Mesendoderm (in vitro differentiated cells): ENCODE measurements at regions not wholly inside any gene's neighbourhood (a gene's known extent, or its start where the extent isn't known, plus 50 kb on each side); places are given as distances from the start of the nearest gene placed in this dataset.
"Not testable (repeated sequence)": the region's sequence is repeated elsewhere in the genome, so short reads cannot be mapped to it uniquely, and the experiment has no call there.

Source experiments
- DNase-seq: peaks from one replicate; pipeline ENCODE4 v3.0.0; 2013
- H2AK5ac ChIP-seq: 2 replicates; pipeline ENCODE4 v1.6.1; 2013; ENCODE audit warnings: low read length, inconsistent platforms
- H2BK120ac ChIP-seq: 2 replicates; pipeline ENCODE4 v1.6.1; 2013; ENCODE audit warnings: low read depth, mild to moderate bottlenecking, low read length, moderate library complexity, mixed read lengths
- H2BK15ac ChIP-seq: replicated peaks from 2 replicates; pipeline ENCODE4 v1.6.1; 2013; ENCODE audit warnings: low read depth, mild to moderate bottlenecking, moderate library complexity
- H2BK5ac ChIP-seq: 2 replicates; pipeline ENCODE4 v1.6.1; 2013; ENCODE audit warnings: low read length, inconsistent platforms
- H3K18ac ChIP-seq: 2 replicates; pipeline ENCODE4 v1.6.1; 2013; ENCODE audit warnings: mild to moderate bottlenecking, low read length, mixed read lengths
- H3K23ac ChIP-seq: one replicate; pipeline ENCODE4 v1.6.1; 2013; ENCODE audit warnings: low read length
- H3K27ac ChIP-seq: 2 replicates; pipeline ENCODE4 v1.5.1; 2013; ENCODE audit warnings: low read depth, mild to moderate bottlenecking, inconsistent platforms, low read length, moderate library complexity
- H3K27me3 ChIP-seq: 2 replicates; pipeline ENCODE4 v1.6.1; 2013; ENCODE audit warnings: low read length, control low read depth, mild to moderate bottlenecking, inconsistent platforms; ENCODE audit not compliant: insufficient read depth, poor library complexity
- H3K36me3 ChIP-seq: 2 replicates; pipeline ENCODE4 v1.6.1; 2013; ENCODE audit warnings: low read length, inconsistent platforms; ENCODE audit not compliant: control insufficient read depth, insufficient read depth
- H3K4ac ChIP-seq: one replicate; pipeline ENCODE4 v1.6.1; 2013; ENCODE audit warnings: low read depth, mild to moderate bottlenecking, low read length, moderate library complexity
- H3K4me1 ChIP-seq: 2 replicates; pipeline ENCODE4 v1.6.1; 2013; ENCODE audit warnings: low read depth, low read length, inconsistent platforms; ENCODE audit not compliant: control insufficient read depth
- H3K4me2 ChIP-seq: 2 replicates; pipeline ENCODE4 v1.6.1; 2013; ENCODE audit warnings: low read length
- H3K4me3 ChIP-seq: 2 replicates; pipeline ENCODE4 v1.5.1; 2013; ENCODE audit warnings: mild to moderate bottlenecking, low read length
- H3K56ac ChIP-seq: one replicate; pipeline ENCODE4 v1.6.1; 2013; ENCODE audit warnings: low read length
- H3K79me1 ChIP-seq: 2 replicates; pipeline ENCODE4 v1.6.1; 2013; ENCODE audit warnings: low read length, inconsistent platforms
- H3K79me2 ChIP-seq: 2 replicates; pipeline ENCODE4 v1.6.1; 2013; ENCODE audit warnings: mild to moderate bottlenecking, low read length; ENCODE audit not compliant: control insufficient read depth, insufficient read depth
- H3K9ac ChIP-seq: 2 replicates; pipeline ENCODE4 v1.6.1; 2013; ENCODE audit warnings: low read length, inconsistent platforms
- H4K5ac ChIP-seq: one replicate; pipeline ENCODE4 v1.6.1; 2013; ENCODE audit warnings: low read length
- H4K8ac ChIP-seq: one replicate; pipeline ENCODE4 v1.6.1; 2013; ENCODE audit warnings: low read depth, mild to moderate bottlenecking, control low read depth, low read length, moderate library complexity
- WGBS: extraction: QIAGEN DNeasy Blood & Tissue Kit; methylation state at CpG from one replicate; pipeline ENCODE4 v1.1.7; 2013; ENCODE audit warnings: low lambda C conversion rate, missing lambda C conversion rate; ENCODE audit not compliant: insufficient coverage; ENCODE audit errors: extremely low coverage; 5-methylcytosine and 5-hydroxymethylcytosine counted together

DNA sequence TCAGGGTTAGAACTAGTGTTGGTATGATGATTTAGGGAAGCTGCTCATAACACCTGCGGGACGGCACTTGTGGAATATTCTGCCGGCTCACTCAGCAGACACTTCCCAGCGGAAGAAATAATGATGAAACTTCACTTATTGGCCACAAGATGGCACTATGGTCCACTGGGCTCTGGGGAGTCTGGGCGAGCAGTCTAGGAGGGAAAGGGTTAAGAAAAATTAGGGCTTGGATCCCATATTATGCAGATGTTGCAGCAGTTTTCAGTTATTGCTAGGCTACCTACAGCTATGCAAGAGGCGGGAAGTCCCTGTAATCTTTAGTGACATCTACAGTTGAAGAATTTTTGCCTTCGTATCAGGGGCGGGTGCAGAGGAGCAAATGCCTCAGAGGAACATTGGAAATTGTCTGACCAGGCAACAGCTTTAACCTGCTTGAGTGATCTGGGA is 238.7 kb upstream of the PRSS58 start:
- no peak overlapping the region for H4K8ac ChIP-seq
- no peaks in the 10 kb centered on the region for H3K27me3 ChIP-seq
- H3K23ac ChIP-seq: no peak overlapping the region
- H3K79me2 ChIP-seq: no peaks in the 10 kb centered on the region
- H3K9ac ChIP-seq: no peak overlapping the region
- no peak overlapping the region for H3K4me3 ChIP-seq
- H3K27ac ChIP-seq: no peak overlapping the region
- DNase-seq: no peak
- H3K79me1 ChIP-seq: no peaks in the 10 kb centered on the region
- no peaks in the 10 kb centered on the region for H3K36me3 ChIP-seq
- H3K56ac ChIP-seq: no peak overlapping the region
- H3K4me2 ChIP-seq: no peak overlapping the region
- no peak overlapping the region for H2BK15ac ChIP-seq
- no peaks in the 10 kb centered on the region for H3K4me1 ChIP-seq
- no peak overlapping the region for H2BK5ac ChIP-seq
- H2AK5ac ChIP-seq: no peak overlapping the region
- H4K5ac ChIP-seq: no peak overlapping the region
- H2BK120ac ChIP-seq: no peak overlapping the region
- no peak overlapping the region for H3K4ac ChIP-seq
- H3K18ac ChIP-seq: no peak overlapping the region
- WGBS: no CpG with 5 or more reads among the region's 8 CpGs

DNA sequence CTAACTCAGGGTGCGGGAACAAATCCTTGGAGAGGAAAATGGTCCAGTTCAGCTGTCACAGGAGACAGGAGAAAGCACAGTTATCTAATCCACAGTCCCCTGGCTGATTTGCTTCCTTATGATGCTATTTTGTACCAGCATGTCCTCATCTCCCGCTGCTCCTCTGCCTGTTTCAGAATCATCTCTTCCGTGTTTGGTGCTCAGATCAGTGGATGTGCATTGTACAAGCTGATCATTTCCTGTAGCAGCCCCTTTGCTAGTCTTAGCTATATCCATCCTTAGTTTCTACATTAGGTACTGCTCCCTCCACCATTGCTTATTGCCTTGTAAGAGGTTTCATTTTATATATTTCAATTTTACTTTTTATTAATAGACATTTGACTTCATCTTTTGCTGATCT is 238.0 kb upstream of the PRSS58 start:
- H3K4me3 ChIP-seq, H3K4ac ChIP-seq, H3K4me2 ChIP-seq, H3K36me3 ChIP-seq, H4K5ac ChIP-seq, H2BK5ac ChIP-seq, H3K79me1 ChIP-seq, H3K27ac ChIP-seq, H3K23ac ChIP-seq, H3K4me1 ChIP-seq, H2BK120ac ChIP-seq, H3K18ac ChIP-seq, H4K8ac ChIP-seq, H3K27me3 ChIP-seq, H3K9ac ChIP-seq, H3K56ac ChIP-seq, H2AK5ac ChIP-seq, H3K79me2 ChIP-seq, H2BK15ac ChIP-seq, DNase-seq: not testable (repeated sequence)
- no CpG with 5 or more reads among the region's 3 CpGs for WGBS

DNA sequence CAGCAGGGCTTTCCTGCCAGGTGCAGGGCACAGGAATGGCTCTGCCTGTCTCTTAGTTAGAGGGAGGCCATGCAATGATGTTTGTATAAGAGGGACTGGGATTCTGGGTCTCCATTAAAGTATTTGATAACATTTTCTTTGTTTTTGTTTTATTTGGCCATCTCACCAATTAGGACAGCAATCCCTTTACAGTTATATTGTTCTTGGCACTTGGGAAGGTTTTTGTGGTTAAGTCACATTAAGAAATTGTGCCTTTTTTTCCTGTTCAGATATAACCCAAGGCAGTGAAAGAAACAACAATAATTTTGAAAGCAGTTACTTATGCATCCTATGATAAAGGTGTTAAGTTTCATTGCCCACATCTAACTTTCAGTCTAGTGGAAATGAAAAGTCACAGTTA is 237.4 kb upstream of the PRSS58 start:
- DNase-seq, H3K18ac ChIP-seq, H3K36me3 ChIP-seq, H3K4me2 ChIP-seq, H4K5ac ChIP-seq, H4K8ac ChIP-seq, H2BK120ac ChIP-seq, H3K27me3 ChIP-seq, H3K79me2 ChIP-seq, H3K27ac ChIP-seq, H2BK5ac ChIP-seq, H3K9ac ChIP-seq, H3K23ac ChIP-seq, H3K56ac ChIP-seq, H2AK5ac ChIP-seq, H3K4me1 ChIP-seq, H3K4ac ChIP-seq, H3K4me3 ChIP-seq, H3K79me1 ChIP-seq, H2BK15ac ChIP-seq: not testable (repeated sequence)

DNA sequence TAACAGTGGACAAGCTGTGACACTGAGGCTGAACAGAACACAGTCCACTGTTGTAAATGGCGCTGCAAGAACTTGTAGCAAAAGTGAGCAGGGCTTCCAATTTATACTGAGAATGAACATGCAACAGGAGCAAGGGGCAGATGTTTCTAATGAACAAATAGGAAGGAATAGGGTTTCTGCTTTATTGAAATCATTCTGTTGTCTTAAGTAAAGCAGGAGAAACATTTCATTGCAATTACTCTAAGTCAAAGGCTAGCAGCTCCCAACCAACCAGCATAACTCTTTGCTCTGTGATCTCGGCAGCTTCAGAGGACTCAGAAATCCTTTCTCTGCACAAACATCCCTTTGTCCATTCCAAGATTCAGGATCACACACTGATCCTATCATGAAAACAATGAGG is 236.2 kb upstream of the PRSS58 start:
- no peak overlapping the region for H3K18ac ChIP-seq
- H3K79me2 ChIP-seq: no peaks in the 10 kb centered on the region
- no peak overlapping the region for H2BK120ac ChIP-seq
- no peak overlapping the region for H2AK5ac ChIP-seq
- WGBS: no CpG with 5 or more reads among the region's 2 CpGs
- no peak for DNase-seq
- no peaks in the 10 kb centered on the region for H3K36me3 ChIP-seq
- no peaks in the 10 kb centered on the region for H3K27me3 ChIP-seq
- H3K4ac ChIP-seq: no peak overlapping the region
- H3K4me3 ChIP-seq: no peak overlapping the region
- H3K23ac ChIP-seq: no peak overlapping the region
- H3K79me1 ChIP-seq: no peaks in the 10 kb centered on the region
- H4K8ac ChIP-seq: no peak overlapping the region
- H3K4me1 ChIP-seq: no peaks in the 10 kb centered on the region
- H2BK5ac ChIP-seq: no peak overlapping the region
- H3K27ac ChIP-seq: no peak overlapping the region
- no peak overlapping the region for H2BK15ac ChIP-seq
- H3K56ac ChIP-seq: no peak overlapping the region
- H4K5ac ChIP-seq: no peak overlapping the region
- no peak overlapping the region for H3K9ac ChIP-seq
- no peak overlapping the region for H3K4me2 ChIP-seq

DNA sequence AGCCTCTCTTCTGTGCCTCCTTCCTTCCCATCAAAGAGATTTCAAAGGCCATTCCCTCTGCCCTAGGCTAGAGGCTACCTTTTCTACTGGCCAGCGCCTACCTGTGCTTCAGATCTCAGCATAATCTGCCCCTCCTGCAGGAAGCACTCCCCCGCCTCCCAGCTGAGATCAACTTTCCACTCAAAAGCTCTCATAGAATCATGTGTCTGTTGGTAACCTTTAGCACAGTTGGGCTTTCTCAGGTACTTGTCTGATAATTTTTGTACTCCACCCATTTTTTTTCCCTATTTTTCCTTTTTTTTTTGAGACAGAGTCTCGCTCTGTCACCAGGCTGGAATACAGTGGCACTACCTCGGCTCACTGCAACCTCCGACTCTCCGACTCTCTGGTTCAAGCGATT is 231.0 kb upstream of the PRSS58 start:
- Histone ChIP-seq H3K36me3 (no peaks in the 10 kb centered on the region), H3K18ac (no peak overlapping the region), H3K4me1 (no peaks in the 10 kb centered on the region), H3K9ac (no peak overlapping the region), H3K4ac (no peak overlapping the region), H2BK120ac (no peak overlapping the region), H3K79me2 (no peaks in the 10 kb centered on the region), H3K4me2 (no peak overlapping the region), H2AK5ac (no peak overlapping the region), H4K8ac (no peak overlapping the region), H3K79me1 (no peaks in the 10 kb centered on the region), H3K23ac (no peak overlapping the region), H2BK5ac (no peak overlapping the region), H4K5ac (no peak overlapping the region), H3K56ac (no peak overlapping the region), H2BK15ac (no peak overlapping the region), H3K27ac (no peak overlapping the region), H3K27me3 (no peaks in the 10 kb centered on the region), H3K4me3 (no peak overlapping the region)
- no peak for DNase-seq
- no CpG with 5 or more reads among the region's 7 CpGs for WGBS

DNA sequence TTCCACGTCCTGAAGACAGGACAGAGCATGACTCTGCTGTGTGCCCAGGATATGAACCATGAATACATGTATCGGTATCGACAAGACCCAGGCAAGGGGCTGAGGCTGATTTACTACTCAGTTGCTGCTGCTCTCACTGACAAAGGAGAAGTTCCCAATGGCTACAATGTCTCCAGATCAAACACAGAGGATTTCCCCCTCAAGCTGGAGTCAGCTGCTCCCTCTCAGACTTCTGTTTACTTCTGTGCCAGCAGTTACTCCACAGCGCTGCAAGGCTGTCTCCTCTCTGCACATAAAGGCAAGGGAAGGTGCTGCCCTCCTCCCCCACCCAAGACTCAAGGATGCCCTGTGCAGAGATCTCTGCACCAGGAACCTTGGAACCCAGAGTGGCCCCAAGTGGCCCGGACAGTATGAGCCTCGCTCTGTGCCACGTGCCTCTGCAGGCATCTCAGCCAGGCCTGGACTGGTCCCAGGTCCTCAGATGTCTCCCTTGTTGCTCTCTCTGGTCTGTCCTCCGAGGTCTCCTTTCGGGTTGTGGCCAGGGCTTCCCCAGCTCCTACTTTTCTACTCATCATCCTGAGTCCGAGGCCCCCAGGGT is 230.3 kb upstream of the PRSS58 start:
- H3K18ac ChIP-seq: no peak overlapping the region
- no CpG with 5 or more reads among the region's 10 CpGs for WGBS
- H2BK15ac ChIP-seq: no peak overlapping the region
- H3K79me2 ChIP-seq: no peaks in the 10 kb centered on the region
- no peak overlapping the region for H4K8ac ChIP-seq
- H3K23ac ChIP-seq: no peak overlapping the region
- H4K5ac ChIP-seq: no peak overlapping the region
- H3K9ac ChIP-seq: no peak overlapping the region
- H2BK120ac ChIP-seq: no peak overlapping the region
- H3K4me1 ChIP-seq: no peaks in the 10 kb centered on the region
- no peaks in the 10 kb centered on the region for H3K79me1 ChIP-seq
- H3K4me2 ChIP-seq: no peak overlapping the region
- H3K4ac ChIP-seq: no peak overlapping the region
- no peak overlapping the region for H3K27ac ChIP-seq
- no peak overlapping the region for H2AK5ac ChIP-seq
- no peaks in the 10 kb centered on the region for H3K36me3 ChIP-seq
- DNase-seq: no peak
- H3K56ac ChIP-seq: no peak overlapping the region
- no peak overlapping the region for H3K4me3 ChIP-seq
- H2BK5ac ChIP-seq: no peak overlapping the region
- H3K27me3 ChIP-seq: no peaks in the 10 kb centered on the region
